H1 (cell line): ENCODE measurements at regions not wholly inside any gene's neighbourhood (a gene's known extent, or its start where the extent isn't known, plus 50 kb on each side); places are given as distances from the start of the nearest gene placed in this dataset.

Experiments used
- CTCF ChIA-PET: fragments of 300-600 bp; sonication (Branson Sonifier 250); formaldehyde crosslinking; loops from one replicate; lab custom pipeline; 2021; ENCODE audit not compliant: partially characterized antibody; lab: Charles Lee
- POLR2A ChIA-PET: fragments of 300-600 bp; sonication (Branson Sonifier 250); formaldehyde crosslinking; loops from one replicate; lab custom pipeline; 2021; ENCODE audit warnings: inconsistent platforms; ENCODE audit not compliant: partially characterized antibody; lab: Charles Lee
- DNase-seq, 2 experiments: peaks; one replicate each; pipeline versions ENCODE4 v3.0.0 to v3.0.0-alpha.2; 2010 to 2022; ENCODE audit warnings: low spot score in 2 of 2, low read depth in 1 of 2, mixed read lengths in 1 of 2
- FAIRE-seq: peaks from 2 replicates; lab custom pipeline; 2011; peaks lifted over from hg19 to GRCh38; lab: Jason Lieb, UNC
- H2AFZ ChIP-seq: 2 replicates; pipeline ENCODE4 v1.8.1; 2012; ENCODE audit warnings: low read length, inconsistent platforms
- H2AK5ac ChIP-seq: 2 replicates; pipeline ENCODE4 v1.6.1; 2013; ENCODE audit warnings: low read depth, low read length
- H2BK120ac ChIP-seq: replicated peaks from 2 replicates; pipeline ENCODE3; 2013; ENCODE audit warnings: low read depth, low read length, inconsistent platforms
- H2BK12ac ChIP-seq: 2 replicates; pipeline ENCODE4 v1.6.1; 2013; ENCODE audit warnings: low read depth, low read length
- H2BK15ac ChIP-seq: 2 replicates; pipeline ENCODE4 v1.6.1; 2013; ENCODE audit warnings: low read length
- H2BK20ac ChIP-seq: 2 replicates; pipeline ENCODE4 v1.6.1; 2013; ENCODE audit warnings: low read length
- H2BK5ac ChIP-seq: 2 replicates; pipeline ENCODE4 v1.6.1; 2013; ENCODE audit warnings: low read depth, low read length
- H3K14ac ChIP-seq: 2 replicates; pipeline ENCODE4 v1.6.1; 2013; ENCODE audit warnings: inconsistent platforms; ENCODE audit not compliant: insufficient read length
- H3K18ac ChIP-seq: 2 replicates; pipeline ENCODE4 v1.6.1; 2013; ENCODE audit warnings: low read length; ENCODE audit errors: extremely low read depth
- H3K23ac ChIP-seq: 2 replicates; pipeline ENCODE4 v1.6.1; 2013; ENCODE audit warnings: inconsistent platforms; ENCODE audit not compliant: insufficient read length
- H3K23me2 ChIP-seq: 2 replicates; pipeline ENCODE4 v1.6.1; 2013; ENCODE audit warnings: low read depth, low read length
- H3K27ac ChIP-seq: 2 replicates; pipeline ENCODE4 v1.6.1; 2011; ENCODE audit warnings: low read depth, low read length, inconsistent platforms
- H3K27me3 ChIP-seq, 4 experiments: replicated peaks in 1 of 4; 1 replicate in 1 of 4; 2 replicates in 3 of 4; pipeline versions ENCODE4 v1.6.1 to v1.8.1; 2011 to 2013; ENCODE audit warnings: low read length in 3 of 4, mild to moderate bottlenecking in 3 of 4, inconsistent platforms in 2 of 4, mixed read lengths in 2 of 4, moderate library complexity in 1 of 4; ENCODE audit not compliant: control insufficient read depth in 3 of 4, insufficient read depth in 3 of 4; ENCODE audit errors: extremely low read depth in 1 of 4
- H3K36me3 ChIP-seq, 4 experiments: 2 replicates each; pipeline versions ENCODE4 v1.6.1 to v1.8.1; 2011 to 2013; ENCODE audit warnings: mild to moderate bottlenecking in 4 of 4, low read length in 3 of 4, moderate library complexity in 2 of 4, control low read depth in 1 of 4, inconsistent platforms in 1 of 4; ENCODE audit not compliant: insufficient read depth in 4 of 4, control insufficient read depth in 2 of 4
- H3K4ac ChIP-seq: replicated peaks from 2 replicates; pipeline ENCODE3; 2013; ENCODE audit warnings: low read length, low read depth, mixed read lengths, inconsistent platforms; ENCODE audit not compliant: insufficient read length
- H3K4me1 ChIP-seq, 4 experiments: replicated peaks in 1 of 4; 1 replicate in 1 of 4; 2 replicates in 3 of 4; pipeline versions ENCODE4 v1.6.1 to v1.8.1; 2011 to 2013; ENCODE audit warnings: low read length in 3 of 4, inconsistent platforms in 2 of 4, mixed read lengths in 1 of 4; ENCODE audit not compliant: insufficient read depth in 4 of 4, control insufficient read depth in 3 of 4
- H3K4me2 ChIP-seq, 2 experiments: 2 replicates each; pipeline versions ENCODE4 v1.6.1 to v1.8.1; 2011 to 2013; ENCODE audit warnings: low read depth in 2 of 2, low read length in 2 of 2, control low read depth in 1 of 2, inconsistent platforms in 1 of 2, mild to moderate bottlenecking in 1 of 2; ENCODE audit not compliant: insufficient read depth in 1 of 2
- H3K4me3 ChIP-seq, 4 experiments: fragments of 200-600, 300-600 bp in 1 of 4; sonication (generic), shearing (Covaris generic), sonication (Bioruptor Twin) in 1 of 4; 2 replicates each; pipeline versions ENCODE4 v1.5.1 to v1.8.1; 2011 to 2016; ENCODE audit warnings: low read length in 4 of 4, low read depth in 3 of 4, control low read depth in 2 of 4, inconsistent platforms in 2 of 4, mild to moderate bottlenecking in 2 of 4, mixed read lengths in 1 of 4, moderate library complexity in 1 of 4; ENCODE audit not compliant: insufficient read depth in 2 of 4; ENCODE audit errors: extremely low read depth in 1 of 4
- H3K56ac ChIP-seq: replicated peaks from 2 replicates; pipeline ENCODE3; 2013; ENCODE audit warnings: low read depth, mild to moderate bottlenecking, mixed read lengths, low read length, inconsistent platforms; ENCODE audit not compliant: insufficient read length
- H3K79me1 ChIP-seq: 2 replicates; pipeline ENCODE4 v1.6.1; 2013; ENCODE audit warnings: low read depth, low read length, control low read depth
- H3K79me2 ChIP-seq, 2 experiments: 2 replicates each; pipeline versions ENCODE4 v1.6.1 to v1.8.1; 2012 to 2013; ENCODE audit warnings: low read length in 2 of 2, mild to moderate bottlenecking in 2 of 2, inconsistent platforms in 1 of 2; ENCODE audit not compliant: insufficient read depth in 2 of 2, control insufficient read depth in 1 of 2
- H3K9ac ChIP-seq, 4 experiments: replicated peaks in 1 of 4; 1 replicate in 1 of 4; 2 replicates in 3 of 4; pipeline versions ENCODE4 v1.6.1 to v1.8.1; 2011 to 2013; ENCODE audit warnings: low read depth in 3 of 4, low read length in 3 of 4, control low read depth in 2 of 4, mild to moderate bottlenecking in 2 of 4, moderate library complexity in 2 of 4, inconsistent platforms in 1 of 4; ENCODE audit errors: extremely low read depth in 1 of 4
- H3K9me3 ChIP-seq, 2 experiments: 2 replicates each; pipeline versions ENCODE4 v1.6.1 to v1.8.1; 2012 to 2013; ENCODE audit warnings: mild to moderate bottlenecking in 2 of 2, moderate library complexity in 2 of 2, control low read depth in 1 of 2, inconsistent platforms in 1 of 2, low read depth in 1 of 2, low read length in 1 of 2, mixed read lengths in 1 of 2; ENCODE audit not compliant: insufficient read depth in 2 of 2
- H4K20me1 ChIP-seq, 2 experiments: replicated peaks in 1 of 2; 2 replicates each; pipeline versions ENCODE3 to v1.8.1; 2011 to 2013; ENCODE audit warnings: inconsistent platforms in 2 of 2, low read length in 2 of 2, mild to moderate bottlenecking in 1 of 2; ENCODE audit not compliant: insufficient read depth in 2 of 2, control insufficient read depth in 1 of 2
- H4K5ac ChIP-seq: 2 replicates; pipeline ENCODE4 v1.6.1; 2013; ENCODE audit warnings: low read length, low read depth, mixed read lengths, inconsistent platforms; ENCODE audit not compliant: insufficient read length
- H4K8ac ChIP-seq: 2 replicates; pipeline ENCODE4 v1.8.0; 2013; ENCODE audit warnings: mild to moderate bottlenecking, moderate library complexity, low read length, inconsistent platforms; ENCODE audit not compliant: insufficient read depth; ENCODE audit errors: extremely low read depth
- H4K91ac ChIP-seq: replicated peaks from 2 replicates; pipeline ENCODE3; 2013; ENCODE audit warnings: low read length, mixed read lengths, inconsistent platforms; ENCODE audit not compliant: insufficient read length
- CHD2 ChIP-seq: IDR thresholded peaks from 2 replicates; pipeline ENCODE4 v1.6.1; 2012; ENCODE audit warnings: low read length, improper control_type of control experiment
- CTCF ChIP-seq, 3 experiments: IDR thresholded peaks; 1 replicate in 2 of 3; 2 replicates in 1 of 3; pipeline versions ENCODE4 v1.5.1 to v1.6.1; 2011; ENCODE audit warnings: low read length in 3 of 3, mild to moderate bottlenecking in 3 of 3, inconsistent platforms in 2 of 3, low read depth in 1 of 3, moderate library complexity in 1 of 3; ENCODE audit not compliant: insufficient read depth in 1 of 3; ENCODE audit errors: control extremely low read depth in 1 of 3
- JUND ChIP-seq: IDR thresholded peaks from 2 replicates; pipeline ENCODE4 v1.6.1; 2011; ENCODE audit warnings: mild to moderate bottlenecking, improper control_type of control experiment, low read length
- NRF1 ChIP-seq: IDR thresholded peaks from 2 replicates; pipeline ENCODE4 v1.6.1; 2011; ENCODE audit warnings: mild to moderate bottlenecking, low read depth, low read length, improper control_type of control experiment
- ZNF274 ChIP-seq: IDR thresholded peaks from 2 replicates; pipeline ENCODE4 v1.7.0; 2012; ENCODE audit warnings: low read length, borderline replicate concordance; ENCODE audit errors: extremely low read depth
- WGBS, 2 experiments: shearing (Covaris generic) in 1 of 2; methylation state at CpG; one replicate each; pipeline versions ENCODE4 v1.1.6 to v1.1.7; 2013 to 2015; ENCODE audit warnings: low lambda C conversion rate in 2 of 2, mixed read lengths in 2 of 2, inconsistent platforms in 1 of 2, low coverage in 1 of 2, missing lambda C conversion rate in 1 of 2; ENCODE audit not compliant: insufficient replicate concordance in 2 of 2, insufficient coverage in 1 of 2, insufficient read length in 1 of 2; ENCODE audit errors: extremely low coverage in 1 of 2, missing lambda C conversion rate in 1 of 2; 5-methylcytosine and 5-hydroxymethylcytosine counted together
- TF ChIP-seq, protein P1 (sequence below): IDR thresholded peaks from 2 replicates; pipeline ENCODE4 v1.6.1; 2012; ENCODE audit warnings: inconsistent platforms

GRCh38 chr1:110811529-110811928 lies 61.4 kb upstream of the CD53 start:
- no peaks in the 10 kb centered on the region for H3K4me1 ChIP-seq
- H2BK120ac ChIP-seq: no peak overlapping the region
- 0 out of 7 replicates have a peak, but pooled peaks cover 0 to 2% (median 0%) of the 10 kb centered on the region in 4 experiments for H3K27me3 ChIP-seq
- H3K14ac ChIP-seq: no peak overlapping the region
- WGBS, 2 experiments: 79% methylated on average over 1 of the region's 1 CpG; no CpG with 5 or more reads in 1 of the 2 experiments
- DNase-seq (no peak), FAIRE-seq (no peak)
- H3K79me1 ChIP-seq: no peaks in the 10 kb centered on the region
- no peak overlapping the region for H3K56ac ChIP-seq
- no peaks in the 10 kb centered on the region for H4K20me1 ChIP-seq
- H4K91ac ChIP-seq: no peak overlapping the region
- H3K36me3 ChIP-seq: no peaks in the 10 kb centered on the region
- H3K4me2 ChIP-seq: no peak overlapping the region
- no peaks in the 10 kb centered on the region for H3K79me2 ChIP-seq
- H3K18ac ChIP-seq: no peak overlapping the region
- ChIA-PET POLR2A (no interaction called here), CTCF (interaction anchor here (0.6 kb wide), 2 partner anchors 163 to 219 kb away, joined by 3 read pairs; no protein-coding TSS in a partner anchor)
- H4K5ac ChIP-seq: no peak overlapping the region
- no peak overlapping the region for H4K8ac ChIP-seq
- no peak overlapping the region for H2BK15ac ChIP-seq
- no peak overlapping the region for H3K4me3 ChIP-seq
- no peaks in the 10 kb centered on the region for H3K23me2 ChIP-seq
- no peak overlapping the region for H3K23ac ChIP-seq
- H3K27ac ChIP-seq: no peak overlapping the region
- no peak overlapping the region for H2AFZ ChIP-seq
- peaks cover 0 to 2% of the 10 kb centered on the region in 2 experiments; a peak in 1 of 4 replicates for H3K9me3 ChIP-seq
- no peak overlapping the region for H2BK5ac ChIP-seq
- no peak overlapping the region for H2AK5ac ChIP-seq
- no peak overlapping the region for H3K4ac ChIP-seq
- no peak overlapping the region for H3K9ac ChIP-seq
- no peak overlapping the region for H2BK12ac ChIP-seq
- H2BK20ac ChIP-seq: no peak overlapping the region
- TF ChIP-seq JUND: no peak
- TF ChIP-seq CTCF (IDR thresholded peaks at IDR 0.05; ENCODE audit: control extremely low read depth in 1 of 3, insufficient read depth in 1 of 3, low read depth in 1 of 3, low read length in 3 of 3): no peak
- TF ChIP-seq NRF1: no peak
- no peak for TF ChIP-seq CHD2
- no peak for TF ChIP-seq ZNF274
- TF ChIP-seq, protein P1, sequence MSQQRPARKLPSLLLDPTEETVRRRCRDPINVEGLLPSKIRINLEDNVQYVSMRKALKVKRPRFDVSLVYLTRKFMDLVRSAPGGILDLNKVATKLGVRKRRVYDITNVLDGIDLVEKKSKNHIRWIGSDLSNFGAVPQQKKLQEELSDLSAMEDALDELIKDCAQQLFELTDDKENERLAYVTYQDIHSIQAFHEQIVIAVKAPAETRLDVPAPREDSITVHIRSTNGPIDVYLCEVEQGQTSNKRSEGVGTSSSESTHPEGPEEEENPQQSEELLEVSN: no peak
